GM10248 (cell line): ENCODE measurements at regions not wholly inside any gene's neighbourhood (a gene's known extent, or its start where the extent isn't known, plus 50 kb on each side); places are given as distances from the start of the nearest gene placed in this dataset.

Experiments
- CTCF ChIA-PET: fragments of 300-600 bp; sonication (Branson Sonifier 250); formaldehyde crosslinking; extraction: SDS; loops from one replicate; lab custom pipeline; 2021; ENCODE audit warnings: antibody characterized with exemption; lab: Yijun Ruan, JAX
- POLR2A ChIA-PET: fragments of 350-650 bp; sonication (Branson Sonifier 250); formaldehyde crosslinking; extraction: SDS; loops from one replicate; lab custom pipeline; 2020; ENCODE audit warnings: antibody characterized with exemption; lab: Yijun Ruan, JAX
- DNase-seq: peaks from one replicate; pipeline ENCODE4 v3.0.0; 2012; ENCODE audit errors: extremely low spot score
- CTCF ChIP-seq: IDR thresholded peaks from 2 replicates; pipeline ENCODE4 v1.5.1; 2012; ENCODE audit warnings: mild to moderate bottlenecking, low read depth; ENCODE audit errors: extremely low read depth, missing control alignments, control extremely low read depth

- TF ChIP-seq CTCF, result no peak
- DNase-seq, result no peak
- ChIA-PET CTCF (no interaction called here), POLR2A (no interaction called here)
Observed at GRCh38 chr11:26187639-26188038, 144.3 kb upstream of the ANO3 start.

GRCh38 chr11:26188554-26188953 lies 143.4 kb upstream of the ANO3 start:
- TF ChIP-seq CTCF, result no peak
- no peak for DNase-seq
- ChIA-PET POLR2A (no interaction called here), CTCF (interaction anchor here (2.2 kb wide), 1 partner anchor 12 kb away, joined by 5 read pairs; no protein-coding TSS in a partner anchor)

GRCh38 chr11:26191193-26191592 lies 140.7 kb upstream of the ANO3 start:
- ChIA-PET POLR2A (no interaction called here), CTCF (no interaction called here)
- DNase-seq, result peak; percentile 7
- no peak for TF ChIP-seq CTCF

- DNase-seq, result no peak
- no peak for TF ChIP-seq CTCF
- POLR2A ChIA-PET, result interaction anchor here (0.9 kb wide), 1 partner anchor 13 kb away, joined by 3 read pairs; no protein-coding TSS in a partner anchor
- CTCF ChIA-PET, result interaction anchor here (1.7 kb wide), 1 partner anchor 212 kb away, joined by 5 read pairs; no protein-coding TSS in a partner anchor
Observed at GRCh38 chr11:26193694-26194365, 138.1 kb upstream of the ANO3 start.

GRCh38 chr11:26194881-26195280 lies 137.0 kb upstream of the ANO3 start:
- CTCF ChIA-PET, result no interaction called here
- DNase-seq, result no peak
- POLR2A ChIA-PET, result no interaction called here
- no peak for TF ChIP-seq CTCF

GRCh38 chr11:26198532-26199096 lies 133.3 kb upstream of the ANO3 start:
- CTCF ChIA-PET, result interaction anchor here (1.0 kb wide), 1 partner anchor 217 kb away, joined by 3 read pairs; no protein-coding TSS in a partner anchor
- POLR2A ChIA-PET, result no interaction called here
- no peak for DNase-seq
- TF ChIP-seq CTCF, result no peak
